H1 (cell line): ENCODE measurements at regions not wholly inside any gene's neighbourhood (a gene's known extent, or its start where the extent isn't known, plus 50 kb on each side); places are given as distances from the start of the nearest gene placed in this dataset.
A peak's percentile ranks its signal among the peaks of the same experiment; 100 is the strongest.

Source experiments
- CTCF ChIA-PET: fragments of 300-600 bp; sonication (Branson Sonifier 250); formaldehyde crosslinking; loops from one replicate; lab custom pipeline; 2021; ENCODE audit not compliant: partially characterized antibody; lab: Charles Lee
- POLR2A ChIA-PET: fragments of 300-600 bp; sonication (Branson Sonifier 250); formaldehyde crosslinking; loops from one replicate; lab custom pipeline; 2021; ENCODE audit warnings: inconsistent platforms; ENCODE audit not compliant: partially characterized antibody; lab: Charles Lee
- DNase-seq, 2 experiments: peaks; one replicate each; pipeline versions ENCODE4 v3.0.0 to v3.0.0-alpha.2; 2010 to 2022; ENCODE audit warnings: low spot score in 2 of 2, low read depth in 1 of 2, mixed read lengths in 1 of 2
- FAIRE-seq: peaks from 2 replicates; lab custom pipeline; 2011; peaks lifted over from hg19 to GRCh38; lab: Jason Lieb, UNC
- H2AFZ ChIP-seq: 2 replicates; pipeline ENCODE4 v1.8.1; 2012; ENCODE audit warnings: low read length, inconsistent platforms
- H2AK5ac ChIP-seq: 2 replicates; pipeline ENCODE4 v1.6.1; 2013; ENCODE audit warnings: low read depth, low read length
- H2BK120ac ChIP-seq: replicated peaks from 2 replicates; pipeline ENCODE3; 2013; ENCODE audit warnings: low read depth, low read length, inconsistent platforms
- H2BK12ac ChIP-seq: 2 replicates; pipeline ENCODE4 v1.6.1; 2013; ENCODE audit warnings: low read depth, low read length
- H2BK15ac ChIP-seq: 2 replicates; pipeline ENCODE4 v1.6.1; 2013; ENCODE audit warnings: low read length
- H2BK20ac ChIP-seq: 2 replicates; pipeline ENCODE4 v1.6.1; 2013; ENCODE audit warnings: low read length
- H2BK5ac ChIP-seq: 2 replicates; pipeline ENCODE4 v1.6.1; 2013; ENCODE audit warnings: low read depth, low read length
- H3K14ac ChIP-seq: 2 replicates; pipeline ENCODE4 v1.6.1; 2013; ENCODE audit warnings: inconsistent platforms; ENCODE audit not compliant: insufficient read length
- H3K18ac ChIP-seq: 2 replicates; pipeline ENCODE4 v1.6.1; 2013; ENCODE audit warnings: low read length; ENCODE audit errors: extremely low read depth
- H3K23ac ChIP-seq: 2 replicates; pipeline ENCODE4 v1.6.1; 2013; ENCODE audit warnings: inconsistent platforms; ENCODE audit not compliant: insufficient read length
- H3K23me2 ChIP-seq: 2 replicates; pipeline ENCODE4 v1.6.1; 2013; ENCODE audit warnings: low read depth, low read length
- H3K27ac ChIP-seq: 2 replicates; pipeline ENCODE4 v1.6.1; 2011; ENCODE audit warnings: low read depth, low read length, inconsistent platforms
- H3K27me3 ChIP-seq, 4 experiments: replicated peaks in 1 of 4; 1 replicate in 1 of 4; 2 replicates in 3 of 4; pipeline versions ENCODE4 v1.6.1 to v1.8.1; 2011 to 2013; ENCODE audit warnings: low read length in 3 of 4, mild to moderate bottlenecking in 3 of 4, inconsistent platforms in 2 of 4, mixed read lengths in 2 of 4, moderate library complexity in 1 of 4; ENCODE audit not compliant: control insufficient read depth in 3 of 4, insufficient read depth in 3 of 4; ENCODE audit errors: extremely low read depth in 1 of 4
- H3K36me3 ChIP-seq, 4 experiments: 2 replicates each; pipeline versions ENCODE4 v1.6.1 to v1.8.1; 2011 to 2013; ENCODE audit warnings: mild to moderate bottlenecking in 4 of 4, low read length in 3 of 4, moderate library complexity in 2 of 4, control low read depth in 1 of 4, inconsistent platforms in 1 of 4; ENCODE audit not compliant: insufficient read depth in 4 of 4, control insufficient read depth in 2 of 4
- H3K4ac ChIP-seq: replicated peaks from 2 replicates; pipeline ENCODE3; 2013; ENCODE audit warnings: low read length, low read depth, mixed read lengths, inconsistent platforms; ENCODE audit not compliant: insufficient read length
- H3K4me1 ChIP-seq, 4 experiments: replicated peaks in 1 of 4; 1 replicate in 1 of 4; 2 replicates in 3 of 4; pipeline versions ENCODE4 v1.6.1 to v1.8.1; 2011 to 2013; ENCODE audit warnings: low read length in 3 of 4, inconsistent platforms in 2 of 4, mixed read lengths in 1 of 4; ENCODE audit not compliant: insufficient read depth in 4 of 4, control insufficient read depth in 3 of 4
- H3K4me2 ChIP-seq, 2 experiments: 2 replicates each; pipeline versions ENCODE4 v1.6.1 to v1.8.1; 2011 to 2013; ENCODE audit warnings: low read depth in 2 of 2, low read length in 2 of 2, control low read depth in 1 of 2, inconsistent platforms in 1 of 2, mild to moderate bottlenecking in 1 of 2; ENCODE audit not compliant: insufficient read depth in 1 of 2
- H3K4me3 ChIP-seq, 4 experiments: fragments of 200-600, 300-600 bp in 1 of 4; sonication (generic), shearing (Covaris generic), sonication (Bioruptor Twin) in 1 of 4; 2 replicates each; pipeline versions ENCODE4 v1.5.1 to v1.8.1; 2011 to 2016; ENCODE audit warnings: low read length in 4 of 4, low read depth in 3 of 4, control low read depth in 2 of 4, inconsistent platforms in 2 of 4, mild to moderate bottlenecking in 2 of 4, mixed read lengths in 1 of 4, moderate library complexity in 1 of 4; ENCODE audit not compliant: insufficient read depth in 2 of 4; ENCODE audit errors: extremely low read depth in 1 of 4
- H3K56ac ChIP-seq: replicated peaks from 2 replicates; pipeline ENCODE3; 2013; ENCODE audit warnings: low read depth, mild to moderate bottlenecking, mixed read lengths, low read length, inconsistent platforms; ENCODE audit not compliant: insufficient read length
- H3K79me1 ChIP-seq: 2 replicates; pipeline ENCODE4 v1.6.1; 2013; ENCODE audit warnings: low read depth, low read length, control low read depth
- H3K79me2 ChIP-seq, 2 experiments: 2 replicates each; pipeline versions ENCODE4 v1.6.1 to v1.8.1; 2012 to 2013; ENCODE audit warnings: low read length in 2 of 2, mild to moderate bottlenecking in 2 of 2, inconsistent platforms in 1 of 2; ENCODE audit not compliant: insufficient read depth in 2 of 2, control insufficient read depth in 1 of 2
- H3K9ac ChIP-seq, 4 experiments: replicated peaks in 1 of 4; 1 replicate in 1 of 4; 2 replicates in 3 of 4; pipeline versions ENCODE4 v1.6.1 to v1.8.1; 2011 to 2013; ENCODE audit warnings: low read depth in 3 of 4, low read length in 3 of 4, control low read depth in 2 of 4, mild to moderate bottlenecking in 2 of 4, moderate library complexity in 2 of 4, inconsistent platforms in 1 of 4; ENCODE audit errors: extremely low read depth in 1 of 4
- H3K9me3 ChIP-seq, 2 experiments: 2 replicates each; pipeline versions ENCODE4 v1.6.1 to v1.8.1; 2012 to 2013; ENCODE audit warnings: mild to moderate bottlenecking in 2 of 2, moderate library complexity in 2 of 2, control low read depth in 1 of 2, inconsistent platforms in 1 of 2, low read depth in 1 of 2, low read length in 1 of 2, mixed read lengths in 1 of 2; ENCODE audit not compliant: insufficient read depth in 2 of 2
- H4K20me1 ChIP-seq, 2 experiments: replicated peaks in 1 of 2; 2 replicates each; pipeline versions ENCODE3 to v1.8.1; 2011 to 2013; ENCODE audit warnings: inconsistent platforms in 2 of 2, low read length in 2 of 2, mild to moderate bottlenecking in 1 of 2; ENCODE audit not compliant: insufficient read depth in 2 of 2, control insufficient read depth in 1 of 2
- H4K5ac ChIP-seq: 2 replicates; pipeline ENCODE4 v1.6.1; 2013; ENCODE audit warnings: low read length, low read depth, mixed read lengths, inconsistent platforms; ENCODE audit not compliant: insufficient read length
- H4K8ac ChIP-seq: 2 replicates; pipeline ENCODE4 v1.8.0; 2013; ENCODE audit warnings: mild to moderate bottlenecking, moderate library complexity, low read length, inconsistent platforms; ENCODE audit not compliant: insufficient read depth; ENCODE audit errors: extremely low read depth
- H4K91ac ChIP-seq: replicated peaks from 2 replicates; pipeline ENCODE3; 2013; ENCODE audit warnings: low read length, mixed read lengths, inconsistent platforms; ENCODE audit not compliant: insufficient read length
- ATF2 ChIP-seq: IDR thresholded peaks from 2 replicates; pipeline ENCODE4 v1.6.1; 2012; ENCODE audit warnings: low read length, inconsistent platforms
- CBX8 ChIP-seq: fragments of 300-800, 300-1000 bp; sonication (generic); IDR thresholded peaks from 2 replicates; pipeline ENCODE4 v1.7.1; 2016; ENCODE audit warnings: low read depth, low read length, borderline replicate concordance
- CEBPB ChIP-seq: IDR thresholded peaks from 2 replicates; pipeline ENCODE4 v1.6.1; 2012; ENCODE audit warnings: low read depth, low read length
- CHD2 ChIP-seq: IDR thresholded peaks from 2 replicates; pipeline ENCODE4 v1.6.1; 2012; ENCODE audit warnings: low read length, improper control_type of control experiment
- CTBP2 ChIP-seq: IDR thresholded peaks from 2 replicates; pipeline ENCODE4 v1.7.0; 2011; ENCODE audit warnings: borderline replicate concordance, mild to moderate bottlenecking, moderate library complexity, mixed read lengths, low read length; ENCODE audit not compliant: insufficient read depth, insufficient read length
- EP300 ChIP-seq, 2 experiments: IDR thresholded peaks; 1 replicate in 1 of 2; 2 replicates in 1 of 2; pipeline ENCODE4 v1.6.1; 2011 to 2012; ENCODE audit warnings: low read depth in 2 of 2, low read length in 2 of 2, mild to moderate bottlenecking in 2 of 2, borderline replicate concordance in 1 of 2, inconsistent platforms in 1 of 2, moderate library complexity in 1 of 2
- GABPA ChIP-seq: IDR thresholded peaks from 2 replicates; pipeline ENCODE4 v1.6.1; 2011; ENCODE audit warnings: mild to moderate bottlenecking, low read length, moderate library complexity, borderline replicate concordance; ENCODE audit not compliant: insufficient read depth
- HDAC6 ChIP-seq: IDR thresholded peaks from one replicate; pipeline ENCODE4 v1.7.1; 2012; ENCODE audit warnings: low read depth, mild to moderate bottlenecking, inconsistent platforms, low read length, moderate library complexity
- RFX5 ChIP-seq: IDR thresholded peaks from 2 replicates; pipeline ENCODE4 v1.6.1; 2011; ENCODE audit warnings: low read depth, low read length, improper control_type of control experiment, borderline replicate concordance
- RXRA ChIP-seq: IDR thresholded peaks from 2 replicates; pipeline ENCODE4 v1.6.1; 2011; ENCODE audit warnings: low read depth, mild to moderate bottlenecking, low read length, moderate library complexity; ENCODE audit not compliant: insufficient read depth
- SIN3A ChIP-seq, 2 experiments: IDR thresholded peaks in 1 of 2; conservative IDR thresholded peaks in 1 of 2; 2 replicates each; pipeline ENCODE4 v1.6.1; 2011 to 2012; ENCODE audit warnings: low read length in 2 of 2, improper control_type of control experiment in 1 of 2, low read depth in 1 of 2, mild to moderate bottlenecking in 1 of 2
- TAF1 ChIP-seq: IDR thresholded peaks from 2 replicates; pipeline ENCODE4 v1.6.1; 2011; ENCODE audit warnings: mild to moderate bottlenecking, low read depth, low read length
- WGBS, 2 experiments: shearing (Covaris generic) in 1 of 2; methylation state at CpG; one replicate each; pipeline versions ENCODE4 v1.1.6 to v1.1.7; 2013 to 2015; ENCODE audit warnings: low lambda C conversion rate in 2 of 2, mixed read lengths in 2 of 2, inconsistent platforms in 1 of 2, low coverage in 1 of 2, missing lambda C conversion rate in 1 of 2; ENCODE audit not compliant: insufficient replicate concordance in 2 of 2, insufficient coverage in 1 of 2, insufficient read length in 1 of 2; ENCODE audit errors: extremely low coverage in 1 of 2, missing lambda C conversion rate in 1 of 2; 5-methylcytosine and 5-hydroxymethylcytosine counted together

GRCh38 chr6:93859971-93860370 lies 440.6 kb upstream of the EPHA7 start:
- no peaks in the 10 kb centered on the region for H3K9me3 ChIP-seq
- H4K20me1 ChIP-seq: no peaks in the 10 kb centered on the region
- peak overlapping the region; percentile 81; the same call in 1 of the 2 replicates for H2BK20ac ChIP-seq
- H3K23ac ChIP-seq: no peak overlapping the region
- CTCF ChIA-PET: no interaction called here
- H3K27ac ChIP-seq: peak overlapping the region; percentile 75
- no peak overlapping the region for H3K14ac ChIP-seq
- H2BK120ac ChIP-seq: peak overlapping the region; percentile 93
- H3K4me1 ChIP-seq: peaks cover 0 to 20% (median 10%) of the 10 kb centered on the region in 4 experiments; a peak in 5 of 7 replicates
- no peak overlapping the region for H3K4ac ChIP-seq
- H2BK12ac ChIP-seq: no peak overlapping the region
- no peaks in the 10 kb centered on the region for H3K79me2 ChIP-seq
- H3K4me3 ChIP-seq: peak overlapping the region in 1 of 4 experiments; percentile 47; a peak in 3 of 8 replicates
- POLR2A ChIA-PET: no interaction called here
- FAIRE-seq (peak; percentile 78), DNase-seq (no peak)
- H2AK5ac ChIP-seq: no peak overlapping the region
- peak overlapping the region; percentile 68 for H4K91ac ChIP-seq
- H4K5ac ChIP-seq: peak overlapping the region; percentile 62
- no peaks in the 10 kb centered on the region for H3K23me2 ChIP-seq
- 26% methylated on average over 3 of the region's 3 CpGs; no CpG with 5 or more reads in 1 of the 2 experiments for WGBS, 2 experiments
- no peak overlapping the region for H2AFZ ChIP-seq
- no peaks in the 10 kb centered on the region for H3K36me3 ChIP-seq
- H2BK15ac ChIP-seq: no peak overlapping the region
- peak overlapping the region in 1 of 4 experiments; percentile 34; a peak in 1 of 7 replicates for H3K9ac ChIP-seq
- H2BK5ac ChIP-seq: no peak overlapping the region
- H3K18ac ChIP-seq: peak overlapping the region; percentile 72; the same call in 1 of the 2 replicates
- H3K79me1 ChIP-seq: no peaks in the 10 kb centered on the region
- H3K56ac ChIP-seq: peak overlapping the region; percentile 0
- no peak overlapping the region for H4K8ac ChIP-seq
- H3K4me2 ChIP-seq: peak overlapping the region; percentile 18 to 26; a peak in 3 of 4 replicates
- no peaks in the 10 kb centered on the region for H3K27me3 ChIP-seq
- no peak for TF ChIP-seq CEBPB
- TF ChIP-seq ATF2: no peak
- TF ChIP-seq RFX5: no peak
- TF ChIP-seq TAF1: no peak
- TF ChIP-seq SIN3A (conservative IDR thresholded peaks at IDR 0.05 in 1 of 2, IDR thresholded peaks at IDR 0.05 in 1 of 2; ENCODE audit: low read depth in 1 of 2, low read length in 2 of 2): no peak
- TF ChIP-seq HDAC6: no peak
- TF ChIP-seq GABPA: no peak
- TF ChIP-seq CHD2: no peak
- no peak for TF ChIP-seq RXRA
- no peak for TF ChIP-seq CTBP2
- TF ChIP-seq CBX8: no peak
- TF ChIP-seq EP300 (IDR thresholded peaks at IDR 0.05; ENCODE audit: borderline replicate concordance in 1 of 2, low read depth in 2 of 2, low read length in 2 of 2): no peak
